Neutrophil (primary cell): ENCODE measurements at regions not wholly inside any gene's neighbourhood (a gene's known extent, or its start where the extent isn't known, plus 50 kb on each side); places are given as distances from the start of the nearest gene placed in this dataset.

Experiments used
- H3K27ac ChIP-seq: fragments of 200-600 bp; sonication (generic); 2 replicates; pipeline ENCODE4 v1.5.1; 2016; ENCODE audit warnings: mild to moderate bottlenecking, moderate library complexity
- H3K27me3 ChIP-seq: fragments of 200-600 bp; sonication (generic); 2 replicates; pipeline ENCODE4 v1.6.0; 2016; ENCODE audit warnings: mild to moderate bottlenecking
- H3K36me3 ChIP-seq: fragments of 200-600 bp; sonication (generic); 2 replicates; pipeline ENCODE4 v1.5.1; 2017
- H3K4me1 ChIP-seq, 2 experiments: fragments of 200-600 bp in 1 of 2; sonication (generic) in 1 of 2; 1 replicate in 1 of 2; 2 replicates in 1 of 2; pipeline versions ENCODE4 v1.5.1 to v1.6.1; 2013 to 2016; ENCODE audit warnings: low read depth in 1 of 2, low read length in 1 of 2, mild to moderate bottlenecking in 1 of 2, moderate library complexity in 1 of 2; ENCODE audit not compliant: control insufficient read depth in 1 of 2, insufficient read depth in 1 of 2
- H3K4me3 ChIP-seq, 2 experiments: fragments of 200-600 bp in 1 of 2; sonication (generic) in 1 of 2; 1 replicate in 1 of 2; 2 replicates in 1 of 2; pipeline ENCODE4 v1.5.1; 2013 to 2016; ENCODE audit warnings: low read depth in 1 of 2, low read length in 1 of 2, mild to moderate bottlenecking in 1 of 2, moderate library complexity in 1 of 2
- H3K9me3 ChIP-seq: fragments of 200-600 bp; sonication (generic); 2 replicates; pipeline ENCODE4 v1.5.1; 2016
- CTCF ChIP-seq: fragments of 200-600 bp; sonication (generic); IDR thresholded peaks from 2 replicates; pipeline ENCODE4 v1.5.1; 2016; ENCODE audit warnings: antibody characterized with exemption

- H3K36me3 ChIP-seq, result no peaks in the 10 kb centered on the region
- no peak for TF ChIP-seq CTCF
These were observed 180.7 kb upstream of the PITRM1 start for GRCh38 chr10:3353235-3353634.

DNA sequence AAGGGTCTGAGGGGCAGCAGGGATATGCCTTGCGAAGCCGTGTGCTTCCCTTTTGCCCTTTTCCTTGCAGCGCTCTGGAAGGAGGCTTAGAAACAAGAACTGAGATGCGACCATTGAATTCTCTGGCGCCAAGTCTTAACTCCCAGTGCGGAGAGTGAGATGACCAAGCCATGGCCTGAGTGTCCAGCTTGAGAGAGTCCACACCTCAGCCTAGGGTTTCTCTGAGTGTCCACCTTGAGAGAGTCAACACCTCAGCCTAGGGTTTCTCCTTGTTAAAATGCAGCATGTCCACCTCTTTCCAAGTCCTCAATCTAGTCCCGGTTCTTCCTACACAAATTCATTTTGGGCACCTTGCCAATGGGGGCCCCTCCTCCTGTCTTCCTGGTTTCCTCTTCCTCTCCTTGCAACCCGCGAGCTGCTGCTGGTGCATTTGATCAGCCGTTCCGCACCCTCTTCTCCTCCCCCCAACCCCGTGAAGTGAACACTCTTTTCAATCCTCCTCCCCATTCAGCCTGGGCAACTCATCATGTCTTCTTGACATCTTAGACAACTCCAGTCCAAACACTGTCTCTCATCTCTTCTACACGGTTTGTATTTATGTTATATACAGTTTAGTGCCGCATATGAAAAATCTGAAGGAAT, 178.2 kb upstream of the PITRM1 start:
- Histone ChIP-seq H3K9me3 (no peaks in the 10 kb centered on the region), H3K27me3 (peaks cover 12% of the 10 kb centered on the region), H3K4me3 (no peak overlapping the region), H3K36me3 (no peaks in the 10 kb centered on the region), H3K4me1 (no peaks in the 10 kb centered on the region), H3K27ac (no peak overlapping the region)
- TF ChIP-seq CTCF, result no peak

More at GRCh38 chr10:3353235-3353634, 180.7 kb upstream of the PITRM1 start:
- H3K4me3 ChIP-seq, result no peak overlapping the region
- H3K27ac ChIP-seq, result no peak overlapping the region
- H3K9me3 ChIP-seq, result no peaks in the 10 kb centered on the region
- no peaks in the 10 kb centered on the region for H3K4me1 ChIP-seq
- H3K27me3 ChIP-seq, result peaks cover 12% of the 10 kb centered on the region

GRCh38 chr10:3350205-3350604, 177.6 kb upstream of the PITRM1 start:
- no peaks in the 10 kb centered on the region for H3K9me3 ChIP-seq
- no peaks in the 10 kb centered on the region for H3K4me1 ChIP-seq
- TF ChIP-seq CTCF, result no peak
- no peak overlapping the region for H3K27ac ChIP-seq
- no peaks in the 10 kb centered on the region for H3K36me3 ChIP-seq
- H3K4me3 ChIP-seq, result no peak overlapping the region
- H3K27me3 ChIP-seq, result peaks cover 12% of the 10 kb centered on the region

GRCh38 chr10:3348564-3348963, 176.0 kb upstream of the PITRM1 start:
- Histone ChIP-seq H3K4me1 (no peaks in the 10 kb centered on the region), H3K27ac (no peak overlapping the region), H3K4me3 (no peak overlapping the region), H3K27me3 (peaks cover 12% of the 10 kb centered on the region), H3K9me3 (no peaks in the 10 kb centered on the region), H3K36me3 (no peaks in the 10 kb centered on the region)
- no peak for TF ChIP-seq CTCF

DNA sequence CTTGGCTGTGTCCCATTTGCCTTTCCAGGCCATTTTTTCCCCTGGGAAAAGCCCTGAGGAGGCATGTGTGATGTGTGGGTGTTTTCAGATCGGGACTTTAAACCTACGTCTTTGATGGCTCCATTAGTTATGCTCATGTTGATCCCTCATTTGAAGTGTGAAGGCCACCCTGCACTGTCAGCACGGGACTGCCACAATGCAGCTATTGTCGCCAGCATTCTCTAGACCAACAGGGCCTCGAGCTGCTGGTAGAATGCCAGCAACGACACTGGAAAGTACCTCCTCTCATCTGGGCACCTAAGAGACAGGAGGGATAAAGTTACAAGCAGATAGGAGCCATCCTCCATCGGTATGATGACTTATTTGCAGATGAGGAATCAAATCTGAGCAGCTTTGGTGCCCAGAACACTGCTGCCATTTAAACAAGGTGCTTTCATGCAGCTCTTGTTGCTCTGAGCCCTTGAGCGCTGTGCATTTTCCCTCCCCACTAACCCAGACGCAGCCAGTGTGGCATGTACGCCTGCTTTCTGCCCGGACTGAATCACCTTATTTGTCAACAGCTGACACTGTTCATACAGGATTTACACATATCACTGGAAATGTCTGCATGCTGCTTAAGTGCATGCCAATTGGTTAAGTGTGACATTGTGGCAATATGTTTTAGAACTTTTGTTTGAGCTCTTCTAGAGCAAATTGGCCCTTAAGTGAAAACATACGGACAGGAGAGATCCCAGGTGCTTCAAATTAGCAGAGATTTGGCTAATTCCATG, 175.0 kb upstream of the PITRM1 start:
- no peak for TF ChIP-seq CTCF
- peaks cover 12% of the 10 kb centered on the region for H3K27me3 ChIP-seq

More for the DNA sequence above, 175.0 kb upstream of the PITRM1 start:
- Histone ChIP-seq H3K4me1 (no peaks in the 10 kb centered on the region), H3K4me3 (no peak overlapping the region), H3K27ac (no peak overlapping the region), H3K36me3 (no peaks in the 10 kb centered on the region), H3K9me3 (no peaks in the 10 kb centered on the region)
